DOHH2 (cell line): ENCODE measurements at regions not wholly inside any gene's neighbourhood (a gene's known extent, or its start where the extent isn't known, plus 50 kb on each side); places are given as distances from the start of the nearest gene placed in this dataset.

Experiments used
- EZH2phosphoT487 ChIP-seq: fragments of 200-600 bp; sonication (generic); IDR thresholded peaks from 2 replicates; pipeline ENCODE4 v1.6.1; 2017; ENCODE audit warnings: borderline replicate concordance, mild to moderate bottlenecking, antibody characterized with exemption, low read length, moderate library complexity, mixed read lengths
- TF ChIP-seq, protein P1 (sequence below): fragments of 200-600 bp; sonication (generic); IDR thresholded peaks from one replicate; pipeline ENCODE4 v1.5.1; 2014; ENCODE audit warnings: antibody characterized with exemption, mild to moderate bottlenecking, low read depth, low read length; ENCODE audit not compliant: poor library complexity, severe bottlenecking

DNA sequence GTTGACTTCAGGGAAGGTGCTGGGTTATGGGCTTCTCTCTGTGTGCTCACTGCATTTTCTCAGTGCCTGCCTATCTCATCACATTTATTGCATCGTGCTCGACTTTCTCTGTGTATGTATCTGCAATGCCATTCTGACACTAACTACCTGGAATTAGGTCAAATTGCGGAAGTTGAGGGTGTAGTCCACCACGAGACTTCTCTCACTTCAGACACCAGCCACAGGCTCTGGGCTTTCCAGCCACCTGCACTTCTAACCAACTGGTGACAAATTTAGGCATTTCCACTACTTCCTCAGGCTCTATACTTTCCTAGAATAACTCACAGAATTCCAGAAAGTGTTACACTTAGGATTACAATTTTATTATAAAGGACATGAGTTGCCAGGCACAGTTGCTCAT lies 188.6 kb upstream of the ZNF608 start:
- TF ChIP-seq, protein P1, sequence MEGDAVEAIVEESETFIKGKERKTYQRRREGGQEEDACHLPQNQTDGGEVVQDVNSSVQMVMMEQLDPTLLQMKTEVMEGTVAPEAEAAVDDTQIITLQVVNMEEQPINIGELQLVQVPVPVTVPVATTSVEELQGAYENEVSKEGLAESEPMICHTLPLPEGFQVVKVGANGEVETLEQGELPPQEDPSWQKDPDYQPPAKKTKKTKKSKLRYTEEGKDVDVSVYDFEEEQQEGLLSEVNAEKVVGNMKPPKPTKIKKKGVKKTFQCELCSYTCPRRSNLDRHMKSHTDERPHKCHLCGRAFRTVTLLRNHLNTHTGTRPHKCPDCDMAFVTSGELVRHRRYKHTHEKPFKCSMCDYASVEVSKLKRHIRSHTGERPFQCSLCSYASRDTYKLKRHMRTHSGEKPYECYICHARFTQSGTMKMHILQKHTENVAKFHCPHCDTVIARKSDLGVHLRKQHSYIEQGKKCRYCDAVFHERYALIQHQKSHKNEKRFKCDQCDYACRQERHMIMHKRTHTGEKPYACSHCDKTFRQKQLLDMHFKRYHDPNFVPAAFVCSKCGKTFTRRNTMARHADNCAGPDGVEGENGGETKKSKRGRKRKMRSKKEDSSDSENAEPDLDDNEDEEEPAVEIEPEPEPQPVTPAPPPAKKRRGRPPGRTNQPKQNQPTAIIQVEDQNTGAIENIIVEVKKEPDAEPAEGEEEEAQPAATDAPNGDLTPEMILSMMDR, result no peak
- no peak for TF ChIP-seq EZH2phosphoT487
